HG03025 (cell line): ENCODE measurements at regions not wholly inside any gene's neighbourhood (a gene's known extent, or its start where the extent isn't known, plus 50 kb on each side); places are given as distances from the start of the nearest gene placed in this dataset.

ENCODE experiments used
- ATAC-seq: cut with Tn5 transposase; IDR thresholded peaks from one replicate; pipeline ENCODE4 v1.9.1; 2021; ENCODE audit warnings: mild to moderate bottlenecking, moderate library complexity; ENCODE audit not compliant: unreplicated experiment, low FRiP score

GRCh38 chr21:22650226-22650625 lies 1652.0 kb downstream of the NCAM2 start:
- no peak for ATAC-seq

GRCh38 chr21:22657781-22658180 lies 1659.6 kb downstream of the NCAM2 start:
- no peak for ATAC-seq

DNA sequence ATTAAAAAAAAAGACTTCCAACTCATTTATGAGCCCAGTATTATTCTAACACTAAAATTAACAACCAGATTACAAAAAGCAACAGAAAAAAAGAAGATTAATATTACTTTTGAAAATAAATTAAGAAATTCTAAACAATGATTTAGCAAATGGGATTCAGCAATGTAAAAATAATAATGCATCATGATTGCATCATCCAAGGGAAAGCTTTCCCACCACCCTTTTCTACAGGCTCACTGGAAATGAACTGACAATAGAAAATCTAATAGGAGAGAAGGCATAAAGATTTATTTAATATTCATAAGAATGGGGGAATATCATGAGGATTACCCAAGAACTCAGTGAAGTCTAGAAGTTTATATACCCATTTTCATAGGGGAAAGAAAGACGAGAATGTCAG lies 1671.9 kb downstream of the NCAM2 start:
- no peak for ATAC-seq

GRCh38 chr21:22679207-22679606 lies 1681.0 kb downstream of the NCAM2 start:
- ATAC-seq: no peak

- no peak for ATAC-seq
These were observed 1693.4 kb downstream of the NCAM2 start for GRCh38 chr21:22691658-22692057.

GRCh38 chr21:22703521-22703920 lies 1705.3 kb downstream of the NCAM2 start:
- ATAC-seq: no peak

DNA sequence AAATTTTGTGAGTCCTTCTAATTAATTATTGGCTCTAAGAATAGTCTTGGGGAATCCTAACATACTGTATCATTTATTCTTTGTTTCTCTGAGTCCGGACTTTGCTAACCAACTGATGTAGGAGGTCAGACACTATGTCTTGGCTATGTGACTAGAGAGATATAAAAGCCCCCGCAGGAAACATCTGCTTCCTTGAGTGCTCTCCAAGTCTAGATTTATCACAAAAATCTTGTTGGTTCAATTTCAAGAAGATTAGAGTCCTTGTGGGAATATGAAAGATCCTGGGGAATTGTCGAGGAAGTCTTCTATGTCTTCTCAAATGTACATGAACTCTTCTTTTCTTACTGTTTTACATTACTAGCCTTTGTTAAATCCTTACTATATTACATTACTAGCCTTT lies 1712.5 kb downstream of the NCAM2 start:
- no peak for ATAC-seq

DNA sequence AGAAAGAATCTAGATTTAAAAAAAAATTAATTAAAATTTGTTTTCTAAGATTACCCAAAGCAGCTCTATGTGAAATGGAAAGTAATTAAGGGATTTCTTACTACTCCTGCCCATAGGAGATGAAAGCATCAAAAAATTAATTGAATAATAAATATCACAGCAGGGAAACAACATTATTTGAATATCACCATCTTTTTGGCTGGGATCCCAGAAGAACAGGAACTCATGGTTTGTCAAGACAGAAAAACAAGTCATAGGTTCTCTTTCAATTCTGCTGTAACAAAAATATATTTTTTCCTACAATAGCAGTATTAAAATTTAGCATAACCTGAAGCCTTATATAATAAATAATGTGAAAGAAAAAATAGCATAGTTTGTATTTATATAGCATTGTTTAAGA lies 1713.4 kb downstream of the NCAM2 start:
- ATAC-seq: no peak

DNA sequence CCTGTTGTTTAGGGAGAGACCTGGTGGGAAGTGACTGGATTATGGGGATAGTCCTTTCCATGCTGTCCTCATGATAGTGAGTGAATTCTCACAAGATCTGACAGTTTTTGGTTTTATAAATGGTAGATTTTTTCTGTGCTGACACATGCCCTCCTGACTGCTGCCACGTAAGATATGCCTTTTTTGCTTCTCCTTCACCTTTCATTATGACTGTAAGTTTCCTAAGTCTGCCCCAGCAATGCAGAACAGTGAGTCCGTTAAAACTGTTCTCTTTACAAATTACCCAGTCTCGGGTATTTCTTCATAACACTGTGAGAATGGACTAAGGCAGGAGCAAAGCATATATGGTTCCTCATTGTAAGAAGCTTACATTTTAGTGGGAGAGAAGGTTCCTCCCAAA lies 1727.2 kb downstream of the NCAM2 start:
- no peak for ATAC-seq

GRCh38 chr21:22728091-22728490 lies 1729.9 kb downstream of the NCAM2 start:
- no peak for ATAC-seq

DNA sequence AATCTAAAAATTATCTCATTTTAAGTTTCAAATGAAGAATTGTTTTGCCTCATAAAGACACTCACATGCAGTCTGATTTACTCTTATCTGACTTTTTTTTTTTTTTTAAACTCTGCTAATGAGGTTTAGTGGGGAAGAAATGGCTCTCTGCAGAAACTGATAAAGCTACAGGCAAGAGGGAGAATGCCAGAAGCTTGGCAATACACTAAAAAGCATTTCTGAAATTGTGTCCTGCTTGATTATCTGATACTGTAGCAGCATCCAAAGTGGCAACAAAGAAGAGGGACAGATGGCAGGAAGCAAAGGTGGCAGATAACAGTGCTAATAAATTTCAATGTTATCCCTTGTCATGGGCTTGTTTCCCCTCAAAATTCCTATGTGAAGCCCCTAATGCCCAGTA lies 1744.9 kb downstream of the NCAM2 start:
- no peak for ATAC-seq

- ATAC-seq: no peak
These were observed 1756.5 kb downstream of the NCAM2 start for GRCh38 chr21:22754746-22755145.

DNA sequence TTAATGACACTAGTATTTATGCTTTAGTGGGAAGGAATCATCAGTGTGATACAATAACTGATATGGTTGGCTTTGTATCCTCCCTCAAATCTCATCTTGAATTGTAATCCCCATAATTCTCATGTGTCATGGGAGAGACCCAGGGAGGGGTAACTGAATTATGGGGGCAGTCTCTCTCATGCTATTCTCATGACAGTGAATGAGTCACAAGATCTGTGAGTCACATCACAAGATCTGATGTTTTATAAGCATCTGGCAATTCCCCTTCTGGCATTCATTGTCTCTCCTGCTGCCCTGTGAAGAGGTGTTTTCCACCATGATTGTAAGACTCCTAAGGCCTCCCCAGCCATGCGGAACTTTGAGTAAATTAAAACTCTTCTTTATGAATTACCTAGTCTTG lies 1760.3 kb downstream of the NCAM2 start:
- no peak for ATAC-seq

DNA sequence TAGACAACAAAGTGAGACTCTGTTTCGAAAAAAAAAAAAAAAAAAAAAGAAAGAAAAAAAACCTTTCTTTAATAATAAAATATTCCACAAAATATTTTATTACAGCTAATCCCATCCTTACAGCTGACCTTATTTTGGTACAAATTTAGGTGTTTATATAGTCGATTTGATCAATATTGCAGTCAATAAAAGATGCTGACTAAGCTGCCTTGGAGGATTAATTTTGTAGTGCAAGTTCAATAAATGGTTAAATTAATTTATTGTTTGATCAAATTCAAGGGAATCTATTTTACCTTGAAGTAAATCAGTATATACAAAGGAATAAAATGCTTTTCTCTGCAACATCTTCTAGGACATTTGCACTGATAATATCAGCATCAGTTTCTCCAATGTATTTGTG lies 1764.3 kb downstream of the NCAM2 start:
- ATAC-seq: no peak

- ATAC-seq: no peak
These were observed 1765.2 kb downstream of the NCAM2 start for GRCh38 chr21:22763442-22763841.

GRCh38 chr21:22764222-22764621 lies 1766.0 kb downstream of the NCAM2 start:
- ATAC-seq: no peak

DNA sequence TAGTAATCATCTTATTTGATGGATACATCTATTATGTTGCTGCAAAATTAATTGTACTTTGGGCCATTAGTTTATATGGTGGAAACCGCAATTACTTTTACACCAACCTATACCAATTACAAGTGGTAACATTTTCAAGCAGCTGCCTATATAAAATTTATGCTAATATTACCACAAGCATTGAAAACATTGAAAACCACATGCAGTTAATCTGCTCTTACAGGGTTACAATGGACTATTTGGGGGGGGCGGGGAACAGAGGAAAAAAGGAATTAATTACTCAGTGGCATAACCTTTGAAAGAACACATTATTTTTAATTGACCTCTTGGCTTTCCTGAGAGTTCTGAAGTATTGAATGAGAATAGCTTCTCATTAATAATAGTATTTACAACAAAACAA lies 1793.2 kb downstream of the NCAM2 start:
- ATAC-seq: no peak

DNA sequence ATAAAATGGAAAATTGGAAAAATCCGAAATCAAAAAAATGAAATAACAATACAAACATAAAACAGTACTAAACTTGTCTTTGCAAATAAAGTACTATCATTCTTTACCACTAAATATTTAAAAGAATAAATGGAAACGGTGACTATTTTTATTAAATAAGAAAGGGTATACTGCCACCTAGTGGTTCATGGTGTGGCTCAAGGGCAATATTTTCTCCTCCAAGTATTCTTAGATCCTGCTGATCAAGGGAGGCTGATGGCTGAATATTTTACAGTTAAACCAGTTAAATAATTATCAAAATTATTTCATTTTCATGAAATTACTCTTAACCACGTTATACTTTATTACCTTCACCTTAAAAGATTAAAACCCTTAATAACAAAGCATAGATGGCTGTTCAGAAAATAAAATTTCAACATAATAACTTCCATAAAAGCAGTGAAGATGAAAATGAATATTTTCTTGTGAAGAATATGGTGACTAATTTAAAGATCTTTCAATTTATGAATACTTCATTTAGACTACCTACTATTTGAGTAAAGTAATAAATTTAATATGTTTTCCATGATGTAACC lies 1793.9 kb downstream of the NCAM2 start:
- ATAC-seq: no peak

GRCh38 chr21:22795091-22795490 lies 1796.9 kb downstream of the NCAM2 start:
- ATAC-seq: no peak

GRCh38 chr21:22795644-22796043 lies 1797.4 kb downstream of the NCAM2 start:
- no peak for ATAC-seq

GRCh38 chr21:22796147-22796546 lies 1797.9 kb downstream of the NCAM2 start:
- no peak for ATAC-seq

DNA sequence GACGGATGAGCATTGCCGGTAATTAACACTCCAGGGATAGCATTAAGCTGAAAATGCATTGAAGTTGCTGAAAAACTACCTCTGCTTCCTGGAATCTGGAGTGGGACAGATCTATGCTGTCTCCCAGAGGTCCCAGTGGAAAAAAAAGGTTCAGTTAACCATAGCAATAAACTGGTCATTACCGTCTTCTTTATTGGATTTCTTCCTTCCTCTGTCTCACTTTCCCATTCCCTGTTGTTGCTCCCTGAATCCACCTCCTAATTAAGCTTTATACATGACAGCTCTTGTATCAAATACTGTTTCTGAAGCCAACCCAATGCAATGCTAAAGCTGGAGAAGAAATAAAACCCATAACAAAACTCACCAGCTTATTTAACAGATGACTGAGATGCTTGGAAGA lies 1805.9 kb downstream of the NCAM2 start:
- ATAC-seq: no peak

- ATAC-seq: no peak
These were observed 1808.1 kb downstream of the NCAM2 start for GRCh38 chr21:22806278-22806677.
